RWPE1 (cell line): ENCODE measurements at regions not wholly inside any gene's neighbourhood (a gene's known extent, or its start where the extent isn't known, plus 50 kb on each side); places are given as distances from the start of the nearest gene placed in this dataset.

Experiments
- CTCF ChIA-PET: fragments of 350-600 bp; sonication (Branson Sonifier 250); formaldehyde crosslinking; extraction: SDS; loops from one replicate; lab custom pipeline; 2021; lab: Yijun Ruan, JAX
- POLR2A ChIA-PET: fragments of 400-600 bp; formaldehyde crosslinking; extraction: SDS; loops from one replicate; lab custom pipeline; 2020; ENCODE audit warnings: antibody characterized with exemption; ENCODE audit not compliant: low non-redundant PET; lab: Yijun Ruan, JAX
- DNase-seq: peaks from one replicate; pipeline ENCODE4 v3.0.0; 2012; ENCODE audit warnings: low spot score
- H3K27ac ChIP-seq: fragments of 450-650 bp; 2 replicates; pipeline ENCODE4 v1.5.1; 2017
- TF ChIP-seq, protein P1 (sequence below): fragments of 450-650 bp; conservative IDR thresholded peaks from 2 replicates; pipeline ENCODE4 v1.5.1; 2017; ENCODE audit warnings: low read depth, mild to moderate bottlenecking

GRCh38 chr11:134668076-134668475 lies 256.0 kb upstream of the B3GAT1 start:
- no peak overlapping the region for H3K27ac ChIP-seq
- ChIA-PET POLR2A (no interaction called here), CTCF (no interaction called here)
- no peak for DNase-seq
- TF ChIP-seq, protein P1, sequence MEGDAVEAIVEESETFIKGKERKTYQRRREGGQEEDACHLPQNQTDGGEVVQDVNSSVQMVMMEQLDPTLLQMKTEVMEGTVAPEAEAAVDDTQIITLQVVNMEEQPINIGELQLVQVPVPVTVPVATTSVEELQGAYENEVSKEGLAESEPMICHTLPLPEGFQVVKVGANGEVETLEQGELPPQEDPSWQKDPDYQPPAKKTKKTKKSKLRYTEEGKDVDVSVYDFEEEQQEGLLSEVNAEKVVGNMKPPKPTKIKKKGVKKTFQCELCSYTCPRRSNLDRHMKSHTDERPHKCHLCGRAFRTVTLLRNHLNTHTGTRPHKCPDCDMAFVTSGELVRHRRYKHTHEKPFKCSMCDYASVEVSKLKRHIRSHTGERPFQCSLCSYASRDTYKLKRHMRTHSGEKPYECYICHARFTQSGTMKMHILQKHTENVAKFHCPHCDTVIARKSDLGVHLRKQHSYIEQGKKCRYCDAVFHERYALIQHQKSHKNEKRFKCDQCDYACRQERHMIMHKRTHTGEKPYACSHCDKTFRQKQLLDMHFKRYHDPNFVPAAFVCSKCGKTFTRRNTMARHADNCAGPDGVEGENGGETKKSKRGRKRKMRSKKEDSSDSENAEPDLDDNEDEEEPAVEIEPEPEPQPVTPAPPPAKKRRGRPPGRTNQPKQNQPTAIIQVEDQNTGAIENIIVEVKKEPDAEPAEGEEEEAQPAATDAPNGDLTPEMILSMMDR = no peak

DNA sequence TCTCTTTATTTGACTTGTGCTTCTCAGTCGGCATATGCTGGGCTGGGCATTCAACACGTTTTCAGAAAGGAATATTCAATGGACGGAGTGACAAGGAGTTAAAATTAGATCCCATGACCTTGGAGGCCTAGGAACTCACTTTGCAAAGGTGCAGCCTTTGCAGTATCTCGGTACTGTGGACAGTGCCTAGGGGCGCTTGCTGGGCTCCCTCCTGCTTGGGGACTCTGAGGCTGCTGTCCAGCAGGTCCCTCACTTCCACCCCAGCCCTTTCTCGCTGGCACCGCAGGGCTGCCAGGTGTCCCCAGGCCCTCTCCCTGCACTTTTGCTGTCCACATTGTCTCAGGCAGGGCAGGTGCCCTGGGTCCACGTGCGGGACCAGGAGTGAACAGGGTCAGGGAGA lies 255.5 kb upstream of the B3GAT1 start:
- ChIA-PET POLR2A (no interaction called here), CTCF (no interaction called here)
- DNase-seq = no peak
- no peak overlapping the region for H3K27ac ChIP-seq
- TF ChIP-seq, protein P1 = no peak

GRCh38 chr11:134667175-134667500 lies 255.1 kb upstream of the B3GAT1 start:
- TF ChIP-seq, protein P1 = no peak
- ChIA-PET CTCF (no interaction called here), POLR2A (no interaction called here)
- no peak overlapping the region for H3K27ac ChIP-seq
- no peak for DNase-seq

DNA sequence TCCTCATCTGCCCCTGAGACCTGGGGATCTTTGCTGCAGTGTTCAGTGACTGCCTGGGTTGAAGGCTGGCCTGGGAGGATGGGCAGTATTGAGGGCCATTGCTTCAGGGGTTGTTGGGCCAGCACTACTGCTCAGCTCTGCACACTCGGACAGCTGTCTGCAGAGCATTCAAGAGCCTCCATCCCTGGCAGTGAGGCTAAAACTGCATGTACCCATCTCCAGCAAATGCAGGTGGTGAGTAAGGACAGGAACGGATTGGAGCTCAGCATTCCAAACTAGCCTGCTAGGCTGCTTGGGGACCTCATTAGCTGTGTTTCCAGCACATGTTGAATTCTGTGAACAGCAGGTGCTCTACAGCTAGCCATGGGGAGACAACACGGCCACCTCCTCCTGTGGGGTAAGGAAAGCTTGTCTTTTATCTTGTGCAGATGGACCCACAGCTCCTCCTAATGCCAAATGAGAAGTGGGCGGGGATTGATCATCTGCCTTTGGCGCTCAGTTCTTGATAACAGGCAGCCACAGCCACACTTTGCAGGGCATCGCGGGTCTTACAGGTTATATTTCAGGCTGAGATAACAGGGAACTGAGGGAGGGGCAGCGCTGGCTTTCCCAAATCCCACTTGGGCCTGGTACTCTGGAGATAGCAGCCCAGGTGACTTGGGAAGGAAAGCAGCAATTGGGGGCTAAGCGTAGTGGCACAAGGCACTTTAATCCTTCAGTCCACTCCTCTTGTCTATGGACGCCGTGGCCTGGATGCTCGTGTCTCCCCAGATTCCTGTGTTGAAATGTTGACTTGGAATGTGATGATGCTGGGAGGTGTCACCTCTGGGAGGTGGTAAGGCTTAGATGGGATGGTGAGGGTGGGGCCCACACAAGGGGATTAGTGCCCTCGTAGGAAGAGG lies 254.5 kb upstream of the B3GAT1 start:
- CTCF ChIA-PET = no interaction called here
- no peak for DNase-seq
- H3K27ac ChIP-seq = no peak overlapping the region
- TF ChIP-seq, protein P1 = no peak
- POLR2A ChIA-PET = no interaction called here

DNA sequence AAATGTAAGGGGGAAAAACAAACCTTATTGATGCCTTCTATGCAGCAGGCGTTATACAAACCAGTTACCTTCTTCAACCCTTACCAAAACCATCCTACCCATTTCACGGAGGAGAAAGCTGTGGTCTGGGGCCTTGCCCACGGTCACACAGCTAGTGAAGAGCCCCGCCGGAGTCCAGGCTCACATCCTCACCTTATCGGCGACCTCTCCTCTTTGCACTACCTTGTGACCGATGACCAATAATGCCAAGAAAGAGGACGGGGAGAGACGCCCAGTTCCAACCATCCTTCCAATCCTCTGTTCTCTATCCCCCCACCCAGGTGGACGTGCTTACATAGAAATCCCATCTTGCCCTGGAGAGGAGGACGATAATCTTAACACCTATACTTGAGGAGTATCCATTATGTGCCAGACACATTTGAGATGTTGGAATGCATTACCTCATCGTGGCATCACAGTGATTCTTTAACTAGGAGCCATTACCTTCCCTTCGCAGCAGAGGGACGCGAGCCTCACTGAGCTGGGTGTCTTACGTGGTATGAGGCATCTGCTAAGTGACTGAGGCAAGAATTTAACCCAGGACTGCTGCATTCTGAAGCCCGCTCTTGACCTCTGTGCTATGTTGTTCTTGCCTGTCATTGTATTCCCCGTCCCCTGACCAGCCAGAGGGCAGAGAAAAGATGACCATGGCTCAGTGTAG lies 253.7 kb upstream of the B3GAT1 start:
- H3K27ac ChIP-seq = no peak overlapping the region
- no peak for DNase-seq
- CTCF ChIA-PET = no interaction called here
- POLR2A ChIA-PET = no interaction called here
- TF ChIP-seq, protein P1 = no peak

- no peak overlapping the region for H3K27ac ChIP-seq
- CTCF ChIA-PET = no interaction called here
- TF ChIP-seq, protein P1 = no peak
- POLR2A ChIA-PET = no interaction called here
- DNase-seq = no peak
Measured at GRCh38 chr11:134665188-134665535, 253.1 kb upstream of the B3GAT1 start.
